ENCODE measurements at regions not wholly inside any gene's neighbourhood (a gene's known extent, or its start where the extent isn't known, plus 50 kb on each side); places are given as distances from the start of the nearest gene placed in this dataset.
"Not testable (repeated sequence)": the region's sequence is repeated elsewhere in the genome, so short reads cannot be mapped to it uniquely, and the experiment has no call there.

GRCh38 chr7:6989968-6990367 lies 163.9 kb upstream of the CCZ1B start:
- DNase-seq = not testable (repeated sequence)

GRCh38 chr7:6990426-6991152 lies 164.5 kb upstream of the CCZ1B start:
- DNase-seq = not testable (repeated sequence)

- DNase-seq = peak in 1 of 56 donors; percentile 22
Observed at GRCh38 chr7:6991169-6991611, 165.1 kb upstream of the CCZ1B start.

- DNase-seq = not testable (repeated sequence)
Observed at GRCh38 chr7:6991686-6992085, 165.6 kb upstream of the CCZ1B start.

- not testable (repeated sequence) for DNase-seq
Observed at GRCh38 chr7:6992133-6992532, 166.1 kb upstream of the CCZ1B start.

- not testable (repeated sequence) for DNase-seq
Observed at GRCh38 chr7:6995026-6995425, 169.0 kb upstream of the CCZ1B start.

GRCh38 chr7:6995493-6996289 lies 169.6 kb upstream of the CCZ1B start:
- not testable (repeated sequence) for DNase-seq

GRCh38 chr7:6999067-6999666 lies 173.1 kb upstream of the CCZ1B start:
- DNase-seq = not testable (repeated sequence)

- peak in 11 of 56 donors; percentile 2 to 52 (median 30) for DNase-seq
Observed at GRCh38 chr7:7002418-7003062, 176.5 kb upstream of the CCZ1B start.

GRCh38 chr7:7005303-7005702 lies 177.0 kb upstream of the C1GALT1 start:
- DNase-seq = no peak

- not testable (repeated sequence) for DNase-seq
Observed at GRCh38 chr7:7005949-7006348, 176.4 kb upstream of the C1GALT1 start.

GRCh38 chr7:7011241-7011640 lies 171.1 kb upstream of the C1GALT1 start:
- DNase-seq = not testable (repeated sequence)

- not testable (repeated sequence) for DNase-seq
Observed at GRCh38 chr7:7011751-7012150, 170.6 kb upstream of the C1GALT1 start.

- DNase-seq = peak in 3 of 56 donors; percentile 1 to 6 (median 3)
Observed at GRCh38 chr7:7014827-7015595, 167.3 kb upstream of the C1GALT1 start.

- no peak for DNase-seq
Observed at GRCh38 chr7:7017707-7018280, 164.6 kb upstream of the C1GALT1 start.

- no peak for DNase-seq
Observed at GRCh38 chr7:7018290-7018689, 164.1 kb upstream of the C1GALT1 start.

GRCh38 chr7:7032221-7032620 lies 150.1 kb upstream of the C1GALT1 start:
- DNase-seq = no peak

- DNase-seq = no peak
Observed at GRCh38 chr7:7035851-7036250, 146.5 kb upstream of the C1GALT1 start.

- not testable (repeated sequence) for DNase-seq
Observed at GRCh38 chr7:7042286-7042893, 140.0 kb upstream of the C1GALT1 start.

GRCh38 chr7:7044806-7045205 lies 137.5 kb upstream of the C1GALT1 start:
- no peak for DNase-seq
